T-helper 2 cell treated with Interferon-gamma antibody and Interleukin-4, amounts not matched to agents 5 μg/mL and 100 μg/mL, for 36 hours (primary cell): ENCODE measurements at regions not wholly inside any gene's neighbourhood (a gene's known extent, or its start where the extent isn't known, plus 50 kb on each side); places are given as distances from the start of the nearest gene placed in this dataset.
"Not testable (repeated sequence)": the region's sequence is repeated elsewhere in the genome, so short reads cannot be mapped to it uniquely, and the experiment has no call there.

Experiments
- DNase-seq: peaks from one replicate; pipeline ENCODE4 v3.0.0; 2021; ENCODE audit warnings: low spot score
- H3K27ac Mint-ChIP-seq: one replicate; pipeline ENCODE4 v1.8.0; 2021; ENCODE audit warnings: mild to moderate bottlenecking, mixed read lengths
- H3K27me3 Mint-ChIP-seq: one replicate; pipeline ENCODE4 v1.8.0; 2021; ENCODE audit warnings: low read depth, mixed read lengths
- H3K36me3 Mint-ChIP-seq: one replicate; pipeline ENCODE4 v1.8.0; 2021; ENCODE audit warnings: low read depth, mixed read lengths
- H3K4me1 Mint-ChIP-seq: one replicate; pipeline ENCODE4 v1.8.0; 2021; ENCODE audit warnings: low read depth, mixed read lengths
- H3K4me3 Mint-ChIP-seq: one replicate; pipeline ENCODE4 v1.8.0; 2022; ENCODE audit warnings: mild to moderate bottlenecking, moderate library complexity, mixed read lengths
- H3K9me3 Mint-ChIP-seq: one replicate; pipeline ENCODE4 v1.8.0; 2021; ENCODE audit warnings: mixed read lengths

DNA sequence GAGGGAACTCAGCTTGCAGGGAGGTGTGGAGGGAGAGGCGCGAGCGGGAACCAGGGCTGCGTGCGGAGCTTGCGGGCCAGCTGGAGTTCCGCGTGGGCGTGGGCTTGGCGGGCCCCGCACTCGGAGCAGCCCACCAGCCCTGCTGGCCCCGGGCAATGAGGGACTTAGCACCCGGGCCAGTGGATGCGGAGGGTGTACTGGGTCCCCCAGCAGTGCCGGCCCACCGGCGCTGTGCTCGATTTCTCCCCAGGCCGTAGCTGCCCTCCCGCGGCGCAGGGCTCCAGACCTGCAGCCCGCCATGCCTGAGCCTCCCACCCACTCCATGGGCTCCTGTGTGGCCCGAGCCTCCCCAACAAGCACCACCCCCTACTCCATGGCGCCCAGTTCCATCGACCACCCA lies 117.5 kb upstream of the TOP1 start:
- not testable (repeated sequence) for H3K36me3 Mint-ChIP-seq, H3K27me3 Mint-ChIP-seq, H3K4me3 Mint-ChIP-seq, H3K4me1 Mint-ChIP-seq, DNase-seq, H3K9me3 Mint-ChIP-seq, H3K27ac Mint-ChIP-seq

DNA sequence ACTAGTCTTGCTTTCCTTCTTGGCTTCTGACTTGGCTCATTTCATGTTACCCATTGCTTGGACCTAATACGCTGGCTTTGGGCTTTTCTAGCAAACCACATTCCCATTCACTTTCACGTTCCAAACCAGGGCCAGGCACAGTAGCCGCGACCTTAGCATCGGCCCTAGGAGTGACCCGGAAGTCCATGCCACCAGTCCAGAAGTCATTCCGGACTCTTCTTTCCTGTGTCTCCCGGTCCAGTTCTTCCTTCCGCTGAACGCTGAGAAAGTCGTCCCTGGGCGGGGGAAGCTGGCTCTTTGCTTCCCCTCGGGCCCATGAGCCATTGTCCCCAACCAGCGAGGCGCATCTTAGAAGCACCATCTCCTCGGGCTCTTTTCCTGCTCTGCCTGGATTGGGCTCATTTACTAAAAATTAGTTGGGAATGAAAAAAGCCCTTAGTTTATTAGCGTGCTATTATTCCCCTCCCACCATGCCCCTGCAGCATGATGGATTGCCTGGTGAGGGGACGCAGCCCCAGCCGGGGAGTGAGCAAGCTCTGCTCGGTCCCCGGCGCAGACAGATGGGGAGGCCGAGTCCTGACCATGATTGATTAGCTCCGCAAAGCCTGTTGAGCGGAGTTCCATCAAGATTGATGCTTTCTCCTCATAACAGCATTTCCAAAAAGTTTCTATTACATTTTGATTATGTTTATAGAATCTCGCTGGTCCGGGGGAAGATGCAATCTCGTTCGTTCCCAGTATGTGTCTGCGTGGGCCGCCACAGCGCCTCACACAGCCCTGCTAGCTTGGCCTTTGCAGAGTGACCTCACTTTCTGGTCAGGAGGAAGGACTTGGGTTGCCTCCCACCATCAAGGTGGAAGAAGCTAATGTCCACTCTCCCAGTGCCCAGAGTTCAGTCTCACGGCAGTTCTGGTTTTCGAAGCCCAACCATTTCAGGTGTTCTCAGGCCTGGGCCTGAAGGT lies 115.1 kb upstream of the TOP1 start:
- H3K4me3 Mint-ChIP-seq: no peak overlapping the region
- H3K4me1 Mint-ChIP-seq: no peaks in the 10 kb centered on the region
- no peak for DNase-seq
- H3K9me3 Mint-ChIP-seq: peaks cover 5% of the 10 kb centered on the region
- no peak overlapping the region for H3K27ac Mint-ChIP-seq
- H3K36me3 Mint-ChIP-seq: no peaks in the 10 kb centered on the region
- peaks cover 2% of the 10 kb centered on the region for H3K27me3 Mint-ChIP-seq

DNA sequence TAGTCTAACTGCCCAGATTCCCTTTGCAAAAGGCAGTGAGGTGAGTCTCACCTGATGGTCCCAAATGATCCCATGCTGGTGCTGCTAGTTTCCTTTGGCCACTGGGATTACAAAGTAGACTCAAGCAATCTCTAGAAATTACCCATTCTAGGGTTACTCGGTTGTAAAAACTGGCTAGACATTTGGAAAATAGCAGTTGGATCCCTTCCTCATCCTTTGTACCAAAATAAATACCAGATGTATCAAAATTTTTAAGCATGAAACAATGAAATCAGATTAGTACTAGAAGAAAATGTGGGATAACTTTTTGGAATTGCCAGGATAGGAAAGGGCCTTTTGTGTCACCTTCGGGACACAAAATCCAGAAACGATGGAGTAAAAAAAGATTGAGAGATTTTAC lies 112.9 kb upstream of the TOP1 start:
- DNase-seq: no peak
- H3K4me1 Mint-ChIP-seq: no peaks in the 10 kb centered on the region
- no peak overlapping the region for H3K27ac Mint-ChIP-seq
- peaks cover 2% of the 10 kb centered on the region for H3K27me3 Mint-ChIP-seq
- no peaks in the 10 kb centered on the region for H3K36me3 Mint-ChIP-seq
- peaks cover 5% of the 10 kb centered on the region for H3K9me3 Mint-ChIP-seq
- H3K4me3 Mint-ChIP-seq: no peak overlapping the region

DNA sequence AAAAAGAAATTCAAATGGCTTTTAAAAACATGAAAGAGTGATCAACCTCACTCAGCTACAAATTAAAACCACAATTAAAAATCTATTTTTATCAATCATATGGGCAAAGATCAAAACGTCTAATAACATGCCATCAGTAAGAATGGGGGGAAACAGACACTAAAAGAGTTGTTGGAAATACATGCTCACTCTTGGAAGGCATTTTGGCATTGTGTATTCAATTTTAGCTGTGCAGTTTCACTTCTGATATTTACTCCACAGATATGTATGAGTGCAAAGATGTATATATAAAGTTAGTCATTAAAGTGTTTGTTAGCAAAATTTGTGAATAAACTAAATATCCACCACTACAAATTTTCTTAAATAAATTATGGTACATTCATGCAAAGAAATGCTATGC lies 112.3 kb upstream of the TOP1 start:
- H3K36me3 Mint-ChIP-seq: no peaks in the 10 kb centered on the region
- no peak overlapping the region for H3K27ac Mint-ChIP-seq
- peaks cover 5% of the 10 kb centered on the region for H3K9me3 Mint-ChIP-seq
- no peak overlapping the region for H3K4me3 Mint-ChIP-seq
- DNase-seq: no peak
- no peaks in the 10 kb centered on the region for H3K4me1 Mint-ChIP-seq
- peaks cover 6% of the 10 kb centered on the region for H3K27me3 Mint-ChIP-seq

DNA sequence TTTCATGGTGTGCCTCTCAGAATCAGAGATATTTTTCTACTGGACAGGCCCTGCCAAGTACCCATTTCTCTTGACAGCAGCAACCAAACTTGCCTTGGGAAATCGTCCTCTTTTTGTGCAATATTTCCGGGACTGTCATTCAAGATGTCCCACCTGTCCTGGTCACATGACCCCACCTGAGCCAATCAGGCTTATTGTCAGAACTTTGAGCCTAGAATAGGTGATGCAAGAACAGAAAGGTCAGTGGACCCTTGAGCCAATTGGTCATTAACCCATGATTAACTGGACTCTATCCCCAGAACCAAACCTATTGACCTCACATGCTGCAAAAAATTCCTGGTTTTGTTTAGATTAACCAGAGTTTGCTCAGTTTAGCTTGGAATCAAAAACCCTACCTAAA lies 108.3 kb upstream of the TOP1 start:
- no peaks in the 10 kb centered on the region for H3K4me1 Mint-ChIP-seq
- peaks cover 10% of the 10 kb centered on the region for H3K27me3 Mint-ChIP-seq
- peaks cover 5% of the 10 kb centered on the region for H3K9me3 Mint-ChIP-seq
- no peaks in the 10 kb centered on the region for H3K36me3 Mint-ChIP-seq
- H3K27ac Mint-ChIP-seq: no peak overlapping the region
- DNase-seq: no peak
- no peak overlapping the region for H3K4me3 Mint-ChIP-seq

DNA sequence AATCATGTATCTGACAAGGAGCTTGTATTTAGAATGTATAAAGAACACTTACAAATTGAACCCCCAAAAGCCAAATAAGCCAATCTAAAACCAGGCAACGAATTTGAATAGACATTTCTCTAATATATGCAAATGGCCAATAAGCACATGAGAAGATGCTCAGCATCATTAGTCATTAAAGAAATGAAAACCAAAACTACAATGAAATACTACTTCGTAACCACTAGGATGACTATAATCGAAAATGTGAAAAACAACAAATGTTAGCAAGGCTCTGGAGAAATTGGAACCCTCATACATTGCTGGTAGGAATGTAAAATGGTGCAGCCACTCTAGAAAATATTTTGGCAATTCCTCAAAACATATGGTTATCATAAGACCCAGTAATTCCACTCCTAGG lies 105.8 kb upstream of the TOP1 start:
- no peak for DNase-seq
- no peak overlapping the region for H3K27ac Mint-ChIP-seq
- H3K9me3 Mint-ChIP-seq: no peaks in the 10 kb centered on the region
- H3K36me3 Mint-ChIP-seq: no peaks in the 10 kb centered on the region
- no peaks in the 10 kb centered on the region for H3K4me1 Mint-ChIP-seq
- no peak overlapping the region for H3K4me3 Mint-ChIP-seq
- H3K27me3 Mint-ChIP-seq: peaks cover 12% of the 10 kb centered on the region

DNA sequence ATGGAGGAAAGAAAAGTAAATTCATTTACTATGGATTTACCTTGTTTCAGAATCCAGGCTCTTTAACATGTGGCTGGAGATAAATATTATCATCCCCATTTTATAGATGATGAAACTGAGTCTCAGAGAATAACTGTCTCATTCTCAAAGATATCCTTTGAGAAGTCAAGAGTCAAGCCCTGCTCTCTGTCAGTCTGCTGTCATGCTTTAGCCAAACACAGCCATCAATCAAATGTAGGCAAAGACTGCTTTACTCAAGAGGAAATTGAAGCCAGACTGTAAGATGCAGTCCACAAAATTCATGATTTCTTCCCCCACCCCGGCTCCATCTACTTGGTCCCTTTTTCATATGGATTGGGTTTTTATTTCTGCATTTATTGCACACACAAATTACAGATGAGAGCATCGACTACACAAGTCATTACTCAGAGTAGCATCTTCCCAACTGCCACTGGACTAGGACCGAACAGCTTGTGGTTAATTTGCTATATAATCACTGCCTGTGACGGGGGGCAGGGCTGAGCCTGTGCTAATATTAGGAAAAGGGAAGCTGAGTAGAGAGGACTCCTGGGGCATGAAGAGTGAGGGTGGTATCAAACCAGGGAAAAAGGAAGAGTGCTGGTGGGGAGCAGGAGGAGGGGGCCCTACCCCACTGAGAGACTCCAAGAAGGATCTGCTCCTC lies 102.7 kb upstream of the TOP1 start:
- H3K27me3 Mint-ChIP-seq: peaks cover 17% of the 10 kb centered on the region
- H3K4me1 Mint-ChIP-seq: peaks cover 2% of the 10 kb centered on the region
- no peak overlapping the region for H3K4me3 Mint-ChIP-seq
- no peak for DNase-seq
- H3K9me3 Mint-ChIP-seq: no peaks in the 10 kb centered on the region
- H3K36me3 Mint-ChIP-seq: no peaks in the 10 kb centered on the region
- H3K27ac Mint-ChIP-seq: no peak overlapping the region

DNA sequence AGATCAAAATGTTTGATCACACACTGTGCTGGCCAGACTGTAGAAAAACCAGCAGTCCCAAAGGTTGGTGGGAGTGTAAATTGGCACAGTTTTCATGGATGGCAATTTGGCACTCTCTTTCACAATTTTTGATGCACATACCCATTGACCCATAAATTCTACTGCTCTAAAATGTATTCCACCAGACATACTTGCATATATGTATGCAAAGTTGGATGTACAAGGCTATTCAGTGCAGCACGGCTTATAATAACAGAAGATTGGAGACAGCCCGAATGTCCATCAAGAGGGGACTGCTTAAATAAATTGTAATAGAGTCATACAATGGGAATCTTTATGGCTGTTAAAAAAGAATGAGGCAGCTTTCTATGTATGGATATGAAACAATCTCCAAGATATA lies 101.7 kb upstream of the TOP1 start:
- Mint-ChIP-seq H3K4me3 (no peak overlapping the region), H3K27me3 (peaks cover 14% of the 10 kb centered on the region), H3K27ac (no peak overlapping the region), H3K4me1 (peaks cover 4% of the 10 kb centered on the region), H3K9me3 (no peaks in the 10 kb centered on the region), H3K36me3 (no peaks in the 10 kb centered on the region)
- no peak for DNase-seq

DNA sequence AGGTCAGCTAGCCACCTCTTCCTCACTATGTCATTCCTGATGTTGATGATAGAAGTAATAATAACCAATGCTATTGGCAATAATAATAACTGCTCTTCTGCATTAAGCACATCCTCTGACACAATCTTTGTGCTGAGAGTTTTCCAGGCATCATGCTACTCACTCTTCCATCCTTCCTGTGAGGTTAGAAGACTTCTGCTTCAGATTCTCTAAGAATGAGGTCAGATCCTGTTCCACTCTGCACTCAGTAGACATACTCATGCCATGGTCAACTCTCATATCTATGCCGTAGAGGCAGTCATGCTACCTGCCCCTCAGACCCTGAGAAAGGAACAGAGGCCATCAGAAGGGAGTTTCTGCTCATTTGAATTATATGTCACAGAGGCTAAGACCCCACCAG lies 98.1 kb upstream of the TOP1 start:
- Mint-ChIP-seq H3K4me3 (no peak overlapping the region), H3K27ac (no peak overlapping the region), H3K4me1 (peaks cover 8% of the 10 kb centered on the region), H3K27me3 (peaks cover 10% of the 10 kb centered on the region), H3K36me3 (peaks cover 4% of the 10 kb centered on the region), H3K9me3 (peaks cover 9% of the 10 kb centered on the region)
- DNase-seq: no peak

DNA sequence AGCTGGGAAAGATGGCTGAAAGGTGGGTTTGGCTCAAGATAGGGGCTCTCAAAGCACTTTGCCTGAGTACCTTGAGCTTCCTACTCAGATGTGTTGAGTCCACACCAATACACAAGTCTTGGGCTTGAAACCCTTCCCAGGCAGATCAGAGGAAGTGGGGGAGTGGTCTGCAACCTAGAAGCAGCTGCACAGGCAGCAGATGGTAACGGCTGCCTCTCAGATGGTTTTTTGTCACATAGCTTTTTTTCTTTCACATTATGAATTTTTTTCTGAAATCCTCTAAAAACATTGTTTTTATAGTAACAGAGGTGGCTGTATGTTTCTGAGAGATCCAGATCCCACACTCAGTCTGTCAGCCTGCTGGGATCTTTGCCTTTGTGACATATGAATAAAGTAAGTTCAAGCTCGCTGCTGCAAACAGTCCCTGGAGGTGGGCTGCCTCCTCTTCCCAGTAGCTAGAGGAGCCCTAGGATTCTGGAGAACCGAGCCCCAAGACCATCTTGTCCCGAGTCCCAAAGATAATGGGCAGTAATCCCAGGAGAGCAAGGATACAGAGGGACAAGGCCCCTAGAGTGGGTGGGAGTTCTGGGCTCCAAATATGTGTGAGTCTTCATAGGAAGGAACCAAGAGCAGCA lies 97.1 kb upstream of the TOP1 start:
- Mint-ChIP-seq H3K27me3 (peaks cover 5% of the 10 kb centered on the region), H3K9me3 (peaks cover 9% of the 10 kb centered on the region), H3K27ac (no peak overlapping the region), H3K4me1 (peaks cover 8% of the 10 kb centered on the region), H3K36me3 (peaks cover 4% of the 10 kb centered on the region), H3K4me3 (no peak overlapping the region)
- DNase-seq: no peak

DNA sequence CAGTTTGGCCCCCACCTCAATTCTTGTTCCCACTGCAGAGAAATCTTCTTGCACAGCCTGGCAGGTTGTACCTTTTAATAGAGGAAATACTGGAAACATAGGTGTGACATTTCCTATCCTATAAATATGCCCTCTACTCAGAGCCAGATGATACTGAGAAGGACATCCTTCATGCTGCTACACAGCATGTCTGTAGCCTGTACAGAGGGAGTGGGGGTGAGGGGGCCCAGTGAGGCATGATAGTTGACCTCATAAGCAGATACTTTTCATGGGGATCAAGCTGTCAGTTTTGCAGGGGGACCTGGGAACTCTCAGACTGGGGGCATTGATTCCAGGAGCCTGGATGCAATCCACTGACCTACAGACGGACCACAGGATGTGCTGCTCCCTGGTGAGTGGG lies 96.2 kb upstream of the TOP1 start:
- H3K4me1 Mint-ChIP-seq: peaks cover 8% of the 10 kb centered on the region

DNA sequence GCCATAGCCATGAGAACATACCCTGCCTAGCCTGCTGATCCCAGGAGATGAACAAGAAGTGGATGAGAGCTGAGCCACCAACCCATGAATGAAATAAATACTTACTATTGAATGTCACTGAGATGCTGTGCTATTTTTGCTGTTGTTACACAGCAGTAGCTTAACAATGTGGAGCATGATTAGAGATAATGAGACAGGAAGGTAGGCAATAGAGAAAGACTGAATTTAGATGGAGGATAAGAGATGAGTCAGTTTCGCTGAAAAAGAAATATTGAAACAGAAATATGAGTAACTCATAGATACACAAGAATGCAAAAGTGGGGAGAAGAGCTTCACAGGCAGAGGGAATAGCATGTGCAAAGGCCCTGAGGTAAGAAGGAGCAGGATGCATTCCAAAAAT lies 94.9 kb upstream of the TOP1 start:
- peaks cover 5% of the 10 kb centered on the region for H3K27me3 Mint-ChIP-seq

More for the DNA sequence above, 96.2 kb upstream of the TOP1 start:
- no peak for DNase-seq
- Mint-ChIP-seq H3K27ac (no peak overlapping the region), H3K4me3 (no peak overlapping the region), H3K9me3 (peaks cover 9% of the 10 kb centered on the region), H3K36me3 (peaks cover 4% of the 10 kb centered on the region), H3K27me3 (peaks cover 5% of the 10 kb centered on the region)

DNA sequence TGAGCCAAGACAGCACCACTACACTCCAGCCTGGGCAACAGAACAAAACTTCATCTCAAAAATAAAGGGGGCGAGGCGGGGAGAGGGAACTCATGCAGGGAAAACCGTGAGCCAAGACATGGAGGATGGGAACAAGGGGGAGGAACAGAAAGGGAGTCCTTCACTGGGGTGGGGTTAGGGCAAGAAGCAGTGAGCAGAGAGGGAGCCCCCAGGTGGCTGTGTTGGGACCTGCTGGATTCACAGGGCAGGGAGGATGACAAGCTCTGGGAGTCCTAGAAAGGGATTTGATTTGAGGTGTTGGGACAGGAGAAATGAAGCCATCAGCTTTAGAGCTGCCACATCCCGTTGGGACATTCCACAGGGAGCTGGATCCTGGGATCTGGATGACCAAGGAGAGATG lies 90.6 kb upstream of the TOP1 start:
- H3K4me3 Mint-ChIP-seq: no peak overlapping the region
- H3K27me3 Mint-ChIP-seq: no peaks in the 10 kb centered on the region
- H3K4me1 Mint-ChIP-seq: peaks cover 4% of the 10 kb centered on the region
- DNase-seq: no peak
- H3K9me3 Mint-ChIP-seq: peaks cover 9% of the 10 kb centered on the region
- H3K27ac Mint-ChIP-seq: peak overlapping the region; percentile 15
- H3K36me3 Mint-ChIP-seq: peaks cover 4% of the 10 kb centered on the region

More for the DNA sequence above, 94.9 kb upstream of the TOP1 start:
- H3K4me1 Mint-ChIP-seq: peaks cover 8% of the 10 kb centered on the region
- peaks cover 4% of the 10 kb centered on the region for H3K36me3 Mint-ChIP-seq
- no peak overlapping the region for H3K27ac Mint-ChIP-seq
- DNase-seq: no peak
- no peak overlapping the region for H3K4me3 Mint-ChIP-seq
- H3K9me3 Mint-ChIP-seq: peaks cover 9% of the 10 kb centered on the region

DNA sequence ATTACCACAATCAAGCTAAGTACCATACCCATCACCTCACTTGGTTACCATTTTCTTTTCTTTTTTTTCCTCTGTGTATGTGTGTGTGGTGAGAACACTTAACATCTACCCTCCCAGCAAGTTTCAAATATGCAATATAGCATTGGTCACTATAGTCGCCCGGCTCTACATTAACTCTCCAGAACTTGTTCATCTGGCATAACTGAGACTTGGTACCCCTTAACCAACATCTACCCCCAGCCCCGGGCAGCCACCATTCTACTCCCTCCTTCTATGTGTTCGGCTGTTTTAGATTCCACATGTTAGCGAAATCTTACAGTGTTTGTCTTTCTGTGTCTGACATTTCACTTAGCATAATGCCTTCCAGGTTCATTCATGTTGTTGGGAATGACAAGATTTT lies 89.0 kb upstream of the TOP1 start:
- H3K36me3 Mint-ChIP-seq: no peaks in the 10 kb centered on the region
- no peak overlapping the region for H3K4me3 Mint-ChIP-seq

More for the DNA sequence above, 89.0 kb upstream of the TOP1 start:
- H3K27ac Mint-ChIP-seq: no peak overlapping the region
- no peaks in the 10 kb centered on the region for H3K27me3 Mint-ChIP-seq
- no peaks in the 10 kb centered on the region for H3K4me1 Mint-ChIP-seq
- DNase-seq: no peak
- H3K9me3 Mint-ChIP-seq: no peaks in the 10 kb centered on the region
